Gastroesophageal sphincter (tissue), 4 donors: ENCODE measurements at regions not wholly inside any gene's neighbourhood (a gene's known extent, or its start where the extent isn't known, plus 50 kb on each side); places are given as distances from the start of the nearest gene placed in this dataset.

Source experiments
- ATAC-seq: fragments of 150-250 bp; one replicate; pipeline ENCODE4 v1.9.1; 2016; ENCODE audit warnings: mild to moderate bottlenecking, moderate library complexity
- H3K27ac ChIP-seq, 4 donors: fragments of 200-600 bp; sonication (generic) in 3 of 4; 1 replicate in 3 of 4; 2 replicates in 1 of 4; pipeline ENCODE4 v1.5.1; 2016 to 2019
- H3K27me3 ChIP-seq: fragments of 200-600 bp; sonication (generic); one replicate; pipeline ENCODE4 v1.5.1; 2019
- H3K36me3 ChIP-seq, 2 donors: fragments of 200-600 bp; sonication (generic); one replicate each; pipeline ENCODE4 v1.5.1; 2019; ENCODE audit warnings: control low read depth in 1 of 2
- H3K4me1 ChIP-seq, 3 donors: fragments of 200-600 bp; sonication (generic); 1 replicate in 2 of 3; 2 replicates in 1 of 3; pipeline ENCODE4 v1.5.1; 2016 to 2019; ENCODE audit warnings: control low read depth in 2 of 3
- H3K4me3 ChIP-seq, 2 donors: fragments of 200-600 bp; sonication (generic); one replicate each; pipeline ENCODE4 v1.5.1; 2019; ENCODE audit warnings: mild to moderate bottlenecking in 1 of 2, moderate library complexity in 1 of 2
- H3K9me3 ChIP-seq, 3 donors: fragments of 200-600 bp; sonication (generic); one replicate each; pipeline ENCODE4 v1.5.1; 2017 to 2019; ENCODE audit warnings: control low read depth in 2 of 3
- CTCF ChIP-seq, 4 experiments: fragments of 200-600 bp in 2 of 4; fragments of 450-650 bp in 2 of 4; sonication (generic) in 1 of 4; IDR thresholded peaks; one replicate each; pipeline ENCODE4 v1.5.1; 2017 to 2019; ENCODE audit warnings: antibody characterized with exemption in 4 of 4, mild to moderate bottlenecking in 2 of 4, moderate library complexity in 2 of 4
- EP300 ChIP-seq: sonication (generic); formaldehyde crosslinking; IDR thresholded peaks from one replicate; pipeline ENCODE4 v1.6.1; 2017; ENCODE audit warnings: antibody characterized with exemption, mild to moderate bottlenecking
- POLR2A ChIP-seq, 2 donors: fragments of 450-650 bp; IDR thresholded peaks; one replicate each; pipeline ENCODE4 v1.6.1; 2017; ENCODE audit warnings: antibody characterized with exemption in 2 of 2, mild to moderate bottlenecking in 2 of 2, moderate library complexity in 1 of 2
- POLR2AphosphoS5 ChIP-seq: sonication (generic); formaldehyde crosslinking; IDR thresholded peaks from one replicate; pipeline ENCODE4 v1.6.1; 2017; ENCODE audit warnings: antibody characterized with exemption
- WGBS, 2 donors: methylation state at CpG; one replicate each; pipeline ENCODE4 v1.1.5; 2018; ENCODE audit warnings: low coverage in 1 of 2; 5-methylcytosine and 5-hydroxymethylcytosine counted together

- Histone ChIP-seq H3K36me3 (no peaks in the 10 kb centered on the region), H3K27ac (no peak overlapping the region), H3K9me3 (no peaks in the 10 kb centered on the region), H3K27me3 (peaks cover 20% of the 10 kb centered on the region), H3K4me1 (no peaks in the 10 kb centered on the region), H3K4me3 (no peak overlapping the region)
- 45 to 71% methylated on average over 11 of the region's 12 CpGs for WGBS, 2 donors
- no peak for ATAC-seq
- no peak for TF ChIP-seq CTCF (IDR thresholded peaks at IDR 0.05)
- no peak for TF ChIP-seq POLR2AphosphoS5
- TF ChIP-seq EP300, result no peak
- no peak for TF ChIP-seq POLR2A (IDR thresholded peaks at IDR 0.05)
These were observed 297.9 kb downstream of the BMP7 start for GRCh38 chr20:56968376-56969048.

GRCh38 chr20:56974499-56975250, 291.8 kb downstream of the BMP7 start:
- H3K27ac ChIP-seq, result no peak overlapping the region
- no peak for ATAC-seq
- TF ChIP-seq EP300, result no peak
- TF ChIP-seq CTCF (IDR thresholded peaks at IDR 0.05), result peak in 2 of 4 experiments; percentile 30 to 69
- no peaks in the 10 kb centered on the region for H3K36me3 ChIP-seq
- no peaks in the 10 kb centered on the region for H3K9me3 ChIP-seq
- no peak overlapping the region for H3K4me3 ChIP-seq
- WGBS, 2 donors, result 12 to 31% methylated on average over 7 to 20 of the region's 21 CpGs
- H3K27me3 ChIP-seq, result peaks cover 78% of the 10 kb centered on the region
- H3K4me1 ChIP-seq, result no peaks in the 10 kb centered on the region

GRCh38 chr20:56975838-56976237, 290.6 kb downstream of the BMP7 start:
- WGBS, 2 donors, result 54 to 86% methylated on average over 2 of the region's 2 CpGs
- ATAC-seq, result no peak

DNA sequence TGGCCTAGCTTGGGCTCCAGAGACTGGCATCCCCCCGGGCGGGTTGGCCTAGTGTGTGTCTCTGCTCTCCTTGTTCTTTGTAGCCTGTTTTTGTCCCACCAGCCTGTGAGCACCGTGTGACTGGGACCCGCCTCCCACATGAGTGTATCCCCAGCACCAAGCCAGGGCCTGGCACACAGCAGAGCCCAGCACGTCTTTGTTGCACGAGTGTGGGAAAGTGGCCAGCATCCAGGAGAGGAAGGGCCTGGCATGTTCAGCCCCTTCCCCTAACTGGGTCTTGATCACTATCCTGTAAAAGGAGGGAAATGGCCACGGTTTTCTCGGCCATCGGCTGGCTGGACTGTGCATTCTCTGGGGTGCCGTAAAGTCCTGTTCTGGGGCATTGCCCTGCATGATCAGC, 290.1 kb downstream of the BMP7 start:
- 69 to 100% methylated on average over 1 to 8 of the region's 10 CpGs for WGBS, 2 donors
- Histone ChIP-seq H3K9me3 (no peaks in the 10 kb centered on the region), H3K4me3 (no peak overlapping the region), H3K27me3 (peaks cover 77% of the 10 kb centered on the region), H3K27ac (no peak overlapping the region), H3K36me3 (no peaks in the 10 kb centered on the region), H3K4me1 (no peaks in the 10 kb centered on the region)
- ATAC-seq, result no peak
- TF ChIP-seq POLR2AphosphoS5 (no peak), EP300 (no peak), CTCF (IDR thresholded peaks at IDR 0.05) (no peak), POLR2A (IDR thresholded peaks at IDR 0.05) (no peak)

More at GRCh38 chr20:56975838-56976237, 290.6 kb downstream of the BMP7 start:
- no peak overlapping the region for H3K4me3 ChIP-seq
- peaks cover 78% of the 10 kb centered on the region for H3K27me3 ChIP-seq
- TF ChIP-seq POLR2AphosphoS5, result no peak
- no peak for TF ChIP-seq POLR2A (IDR thresholded peaks at IDR 0.05)
- TF ChIP-seq EP300, result no peak
- no peak for TF ChIP-seq CTCF (IDR thresholded peaks at IDR 0.05)
- no peaks in the 10 kb centered on the region for H3K4me1 ChIP-seq
- H3K36me3 ChIP-seq, result no peaks in the 10 kb centered on the region
- no peak overlapping the region for H3K27ac ChIP-seq
- no peaks in the 10 kb centered on the region for H3K9me3 ChIP-seq

DNA sequence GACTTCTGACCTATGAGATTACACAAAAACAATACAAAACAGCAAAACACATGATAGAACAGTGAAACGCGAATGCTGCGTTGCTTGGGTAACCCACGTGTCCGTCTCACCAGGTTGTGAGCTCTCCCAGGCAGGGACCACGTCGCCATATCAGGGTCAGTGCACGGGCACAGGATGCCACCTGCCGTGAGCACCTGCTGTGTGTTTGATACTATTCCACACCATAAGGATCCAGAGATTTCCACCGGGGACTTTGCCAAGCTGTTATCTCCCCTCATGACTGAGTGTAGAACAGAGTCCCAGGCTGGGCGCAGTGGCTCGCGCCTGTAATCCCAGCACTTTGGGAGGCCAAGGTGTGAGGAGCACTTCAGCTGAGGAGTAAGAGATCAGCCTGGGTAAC, 288.0 kb downstream of the BMP7 start:
- peaks cover 0 to 2% (median 0%) of the 10 kb centered on the region in 3 donors for H3K9me3 ChIP-seq
- WGBS, 2 donors, result 90 to 93% methylated on average over 4 to 13 of the region's 13 CpGs
- no peak overlapping the region for H3K27ac ChIP-seq
- no peak for ATAC-seq
- H3K4me1 ChIP-seq, result no peaks in the 10 kb centered on the region
- H3K36me3 ChIP-seq, result no peaks in the 10 kb centered on the region
- peaks cover 58% of the 10 kb centered on the region for H3K27me3 ChIP-seq
- no peak overlapping the region for H3K4me3 ChIP-seq
- TF ChIP-seq CTCF (IDR thresholded peaks at IDR 0.05) (no peak), POLR2A (IDR thresholded peaks at IDR 0.05) (no peak), EP300 (no peak), POLR2AphosphoS5 (no peak)
